Stimulated activated CD4-positive, alpha-beta T cell treated with anti-CD3 and anti-CD28 coated beads, TNF-alpha, amount 100 ng/mL, for 4 hours (primary cell): ENCODE measurements at regions not wholly inside any gene's neighbourhood (a gene's known extent, or its start where the extent isn't known, plus 50 kb on each side); places are given as distances from the start of the nearest gene placed in this dataset.
"Not testable (repeated sequence)": the region's sequence is repeated elsewhere in the genome, so short reads cannot be mapped to it uniquely, and the experiment has no call there.

Experiments
- DNase-seq, 3 experiments: peaks; one replicate each; pipeline ENCODE4 v3.0.0-alpha.2; 2020; ENCODE audit warnings: low read depth in 3 of 3

- DNase-seq, result no peak
These were observed 123.1 kb upstream of the FREM1 start for GRCh38 chr9:15033316-15033715.

- DNase-seq, result no peak
These were observed 122.6 kb upstream of the FREM1 start for GRCh38 chr9:15032860-15033259.

- DNase-seq, result no peak
These were observed 110.9 kb upstream of the FREM1 start for GRCh38 chr9:15021146-15021545.

GRCh38 chr9:15018096-15018637, 107.9 kb upstream of the FREM1 start:
- DNase-seq, result no peak

- DNase-seq, result no peak
These were observed 100.4 kb upstream of the FREM1 start for GRCh38 chr9:15010581-15010980.

- no peak for DNase-seq
These were observed 97.5 kb upstream of the FREM1 start for GRCh38 chr9:15007698-15008097.

- DNase-seq, result no peak
These were observed 84.5 kb upstream of the FREM1 start for GRCh38 chr9:14994738-14995137.

- DNase-seq, result no peak
These were observed 83.8 kb upstream of the FREM1 start for GRCh38 chr9:14993901-14994554.

- peak; percentile 12 to 45 (median 25) for DNase-seq
These were observed 83.0 kb upstream of the FREM1 start for GRCh38 chr9:14993061-14993800.

GRCh38 chr9:14992516-14992915, 82.3 kb upstream of the FREM1 start:
- DNase-seq, result no peak

- no peak for DNase-seq
These were observed 81.9 kb upstream of the FREM1 start for GRCh38 chr9:14992081-14992480.

GRCh38 chr9:14990647-14991046, 80.4 kb upstream of the FREM1 start:
- DNase-seq, result not testable (repeated sequence)

- DNase-seq, result no peak
These were observed 79.6 kb upstream of the FREM1 start for GRCh38 chr9:14989811-14990210.

- DNase-seq, result not testable (repeated sequence)
These were observed 79.1 kb upstream of the FREM1 start for GRCh38 chr9:14989336-14989735.

GRCh38 chr9:14987858-14988257, 77.6 kb upstream of the FREM1 start:
- DNase-seq, result no peak

GRCh38 chr9:14985419-14985818, 75.2 kb upstream of the FREM1 start:
- DNase-seq, result no peak

- DNase-seq, result no peak
These were observed 73.4 kb upstream of the FREM1 start for GRCh38 chr9:14983599-14983998.

GRCh38 chr9:14981291-14981950, 71.2 kb upstream of the FREM1 start:
- no peak for DNase-seq

GRCh38 chr9:14978022-14979000, 68.1 kb upstream of the FREM1 start:
- no peak for DNase-seq

GRCh38 chr9:14967450-14968321, 57.5 kb upstream of the FREM1 start:
- no peak for DNase-seq
